H4 (cell line): ENCODE measurements at regions not wholly inside any gene's neighbourhood (a gene's known extent, or its start where the extent isn't known, plus 50 kb on each side); places are given as distances from the start of the nearest gene placed in this dataset.
A peak's percentile ranks its signal among the peaks of the same experiment; 100 is the strongest.
"Not testable (repeated sequence)": the region's sequence is repeated elsewhere in the genome, so short reads cannot be mapped to it uniquely, and the experiment has no call there.

ENCODE experiments used
- DNase-seq: peaks from one replicate; pipeline ENCODE4 v3.0.0-alpha.2; 2015; ENCODE audit warnings: low spot score

DNA sequence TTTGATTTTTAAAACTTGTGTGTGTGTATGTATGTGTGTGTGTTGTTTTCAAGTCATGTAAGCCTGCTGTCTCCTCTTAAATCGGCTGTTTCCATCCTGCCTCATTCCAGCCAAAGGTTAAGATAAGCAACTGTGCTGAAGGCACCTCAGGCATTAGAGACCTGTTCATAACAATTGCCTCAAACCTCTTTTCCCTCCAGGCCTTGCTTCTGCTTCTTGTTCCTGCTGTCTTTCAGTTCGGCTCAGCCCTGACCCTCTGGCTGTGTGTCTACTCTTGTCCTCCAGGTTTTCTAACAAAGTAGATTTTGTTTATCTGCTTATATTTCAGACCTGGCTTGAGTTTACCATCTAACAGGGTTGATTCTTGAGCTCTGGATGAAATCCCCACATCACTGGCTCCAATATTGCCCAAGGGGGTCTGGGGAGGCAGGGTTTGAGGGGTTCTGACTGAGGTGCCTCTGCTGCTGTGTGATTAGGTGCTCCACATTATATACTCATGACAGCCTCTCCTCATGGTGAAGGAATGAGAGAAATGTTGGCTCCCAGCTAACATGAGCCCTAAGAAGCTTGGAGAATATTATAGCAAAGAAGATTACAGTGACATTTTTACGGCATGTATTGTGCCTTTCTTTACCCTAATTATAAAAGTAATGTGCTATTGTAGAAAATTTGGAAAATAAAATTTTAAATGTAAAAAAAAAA is 229.7 kb upstream of the PIK3R1 start:
- DNase-seq: no peak

DNA sequence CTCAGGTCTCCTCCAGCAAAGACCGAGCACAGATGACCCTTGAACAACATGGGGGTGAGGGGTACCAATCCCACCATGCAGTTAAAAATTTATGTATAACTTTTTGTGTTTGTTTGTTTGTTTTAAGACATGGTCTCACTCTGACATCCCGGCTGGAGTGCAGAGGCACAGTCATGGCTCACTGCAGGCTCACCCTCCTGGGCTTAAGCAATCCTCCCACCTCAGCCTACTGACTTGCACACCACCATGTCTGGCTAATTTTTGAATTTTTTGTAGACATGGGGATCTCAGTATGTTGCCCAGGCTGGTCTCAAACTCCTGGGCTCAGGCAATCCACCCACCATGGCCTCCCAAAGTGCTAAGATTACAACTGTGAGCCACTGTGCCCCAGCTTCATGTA is 231.0 kb upstream of the PIK3R1 start:
- DNase-seq: no peak

DNA sequence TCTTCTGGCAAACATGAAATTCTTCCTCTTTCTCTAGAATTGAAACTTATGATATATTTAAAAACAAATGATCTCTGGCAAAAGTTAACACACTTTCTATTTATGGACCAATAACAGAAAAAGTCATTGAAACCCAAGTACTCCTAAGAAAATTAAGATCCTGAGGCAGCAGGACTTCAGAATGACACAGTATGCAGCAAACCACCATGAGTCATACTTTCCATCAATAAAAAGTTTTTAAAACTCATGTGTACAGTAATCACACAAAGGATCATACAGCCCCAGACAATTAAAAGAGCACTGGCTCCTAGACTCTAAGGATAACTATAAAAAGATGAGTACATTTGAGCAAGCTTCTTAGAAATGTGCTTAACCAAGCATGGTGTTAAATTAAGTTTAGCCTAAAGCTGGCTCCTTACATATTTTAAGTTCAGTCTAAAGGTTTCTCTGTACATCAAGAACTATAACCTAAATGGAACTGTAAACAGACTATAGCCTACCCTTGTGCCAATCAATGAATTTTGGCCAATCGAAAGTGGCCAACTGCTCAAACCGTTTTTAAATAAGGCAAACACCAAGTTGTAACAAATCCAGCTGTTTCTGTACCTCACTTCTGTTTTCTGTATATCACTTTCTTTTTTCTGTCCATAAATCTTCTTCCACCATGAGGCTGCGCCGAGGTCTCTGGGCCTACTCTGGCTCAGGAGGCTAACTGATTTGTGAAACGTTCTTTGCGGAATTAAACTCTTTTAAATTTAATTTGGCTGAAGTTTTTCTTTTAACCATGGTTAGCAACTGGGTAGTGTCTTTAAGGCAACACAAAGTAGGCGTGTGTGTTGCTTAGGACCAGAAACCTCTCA is 232.1 kb upstream of the PIK3R1 start:
- peak; percentile 74 for DNase-seq

DNA sequence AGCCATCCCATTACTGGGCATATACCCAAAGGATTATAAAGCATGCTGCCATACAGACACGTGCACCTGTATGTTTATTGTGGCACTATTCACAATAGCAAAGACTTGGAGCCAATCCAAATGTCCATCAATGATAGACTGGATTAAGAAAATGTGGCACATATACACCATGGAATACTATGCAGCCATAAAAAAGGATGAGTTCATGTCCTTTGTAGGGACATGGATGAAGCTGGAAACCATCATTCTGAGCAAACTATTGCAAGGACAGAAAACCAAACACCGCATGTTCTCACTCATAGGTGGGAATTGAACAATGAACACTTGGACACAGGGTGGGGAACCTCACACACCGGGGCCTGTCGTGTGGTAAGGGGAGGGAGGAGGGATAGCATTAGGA is 233.4 kb upstream of the PIK3R1 start:
- DNase-seq: not testable (repeated sequence)

DNA sequence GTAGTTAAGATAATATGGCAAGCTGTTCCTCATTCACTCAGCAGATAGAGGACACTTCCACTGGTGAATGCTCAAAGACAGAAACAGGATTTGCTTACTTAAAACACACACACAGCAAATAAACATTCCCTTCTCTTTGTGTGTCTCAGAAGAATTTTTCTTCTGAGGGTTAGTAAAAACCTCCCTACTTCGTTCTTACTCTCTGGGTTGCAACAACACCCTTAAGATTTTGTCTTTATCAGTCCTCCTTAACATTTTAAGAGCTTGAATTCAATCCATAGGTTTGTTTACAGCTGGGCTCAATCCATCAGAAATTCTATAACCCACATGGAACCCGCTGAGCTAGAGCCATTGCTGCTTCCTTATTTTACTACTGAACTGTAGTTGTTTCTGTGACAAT is 237.4 kb upstream of the PIK3R1 start:
- no peak for DNase-seq

DNA sequence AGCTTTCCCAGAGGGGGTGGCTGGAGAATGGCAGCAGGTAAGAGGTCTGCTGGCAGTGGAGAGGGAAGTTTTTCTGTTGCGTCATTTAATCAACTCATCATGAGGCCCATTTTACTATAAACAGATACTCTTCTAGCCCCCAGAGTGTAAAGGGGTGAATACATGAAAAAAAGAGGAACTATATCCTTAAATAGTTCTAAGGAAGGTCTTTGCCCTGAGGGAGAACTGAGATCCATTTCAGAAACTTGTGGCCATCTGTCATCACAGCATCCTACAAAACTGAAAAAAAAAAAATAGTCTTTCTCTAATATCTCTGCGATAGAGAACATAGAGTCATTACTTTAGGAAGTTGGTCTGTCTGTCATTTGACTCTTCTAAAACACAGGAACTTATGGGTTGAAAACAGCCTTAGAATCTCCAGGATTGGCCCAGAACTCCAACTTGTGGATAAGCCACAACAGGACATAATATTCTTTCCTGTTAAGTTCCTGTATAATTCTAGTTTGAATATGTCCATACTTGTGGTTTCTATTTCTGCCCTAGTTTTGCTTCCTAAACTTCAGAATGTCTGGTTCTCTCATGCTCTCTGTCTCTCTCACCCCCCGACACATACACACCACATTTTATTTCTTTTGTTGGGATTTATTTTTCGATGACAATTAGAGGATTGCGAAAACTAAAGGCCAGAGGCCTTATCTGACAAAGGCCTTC is 238.5 kb upstream of the PIK3R1 start:
- no peak for DNase-seq

DNA sequence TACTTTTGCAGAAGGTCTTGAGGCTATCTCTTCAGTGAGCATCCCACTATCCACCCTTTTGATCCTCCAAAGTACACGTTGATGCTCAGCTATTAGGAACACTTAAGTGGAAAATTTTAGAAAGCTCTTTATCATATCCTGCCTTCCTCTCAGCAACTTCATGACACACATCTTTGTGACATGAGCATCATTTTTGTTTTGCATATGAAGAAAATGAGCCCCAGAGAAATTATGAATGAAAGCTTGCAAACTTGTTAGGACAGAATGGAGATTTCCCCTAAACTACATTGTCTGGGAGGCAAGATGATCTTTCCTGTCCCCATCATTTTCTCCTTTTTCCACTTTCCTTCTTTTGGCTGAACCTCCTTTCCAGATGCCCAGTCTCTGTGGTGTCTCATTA is 239.4 kb upstream of the PIK3R1 start:
- DNase-seq: no peak

DNA sequence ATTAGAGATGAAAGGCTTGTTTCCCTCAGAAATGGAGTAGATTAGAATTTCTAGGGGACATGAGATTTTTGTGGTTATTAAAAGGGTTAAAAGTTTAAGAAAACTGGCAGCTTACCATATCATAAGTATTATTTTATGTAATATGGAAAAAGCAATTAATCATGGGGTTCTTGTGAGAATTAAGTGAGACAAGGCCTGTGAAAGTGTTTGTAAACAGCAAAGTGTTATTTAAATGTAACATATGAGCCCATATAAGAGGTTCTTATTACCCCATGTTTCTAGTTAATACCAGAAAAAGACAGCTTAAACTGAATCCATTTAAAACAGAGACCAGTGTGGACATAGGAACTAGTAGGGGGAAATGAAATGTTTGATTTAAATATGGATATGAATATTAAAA is 241.1 kb upstream of the PIK3R1 start:
- no peak for DNase-seq

DNA sequence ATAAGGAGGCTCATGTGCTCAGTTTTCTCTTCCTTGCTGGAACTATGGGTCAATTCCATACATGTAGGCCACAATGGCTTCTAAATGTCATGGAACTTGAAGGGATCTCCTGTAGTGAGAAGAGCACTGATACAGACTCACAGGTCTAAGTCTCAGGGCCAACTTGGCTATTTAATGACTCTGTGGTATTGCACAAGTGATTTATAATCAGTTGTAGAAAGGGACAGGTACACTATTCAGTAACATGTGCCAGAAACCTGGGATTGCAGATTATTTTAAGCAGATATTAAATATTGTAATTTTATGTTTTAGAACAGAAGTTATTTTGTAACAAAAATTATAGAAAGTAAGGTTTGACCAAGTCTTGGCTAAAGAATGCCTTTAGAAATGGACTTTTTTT is 241.5 kb upstream of the PIK3R1 start:
- DNase-seq: no peak

DNA sequence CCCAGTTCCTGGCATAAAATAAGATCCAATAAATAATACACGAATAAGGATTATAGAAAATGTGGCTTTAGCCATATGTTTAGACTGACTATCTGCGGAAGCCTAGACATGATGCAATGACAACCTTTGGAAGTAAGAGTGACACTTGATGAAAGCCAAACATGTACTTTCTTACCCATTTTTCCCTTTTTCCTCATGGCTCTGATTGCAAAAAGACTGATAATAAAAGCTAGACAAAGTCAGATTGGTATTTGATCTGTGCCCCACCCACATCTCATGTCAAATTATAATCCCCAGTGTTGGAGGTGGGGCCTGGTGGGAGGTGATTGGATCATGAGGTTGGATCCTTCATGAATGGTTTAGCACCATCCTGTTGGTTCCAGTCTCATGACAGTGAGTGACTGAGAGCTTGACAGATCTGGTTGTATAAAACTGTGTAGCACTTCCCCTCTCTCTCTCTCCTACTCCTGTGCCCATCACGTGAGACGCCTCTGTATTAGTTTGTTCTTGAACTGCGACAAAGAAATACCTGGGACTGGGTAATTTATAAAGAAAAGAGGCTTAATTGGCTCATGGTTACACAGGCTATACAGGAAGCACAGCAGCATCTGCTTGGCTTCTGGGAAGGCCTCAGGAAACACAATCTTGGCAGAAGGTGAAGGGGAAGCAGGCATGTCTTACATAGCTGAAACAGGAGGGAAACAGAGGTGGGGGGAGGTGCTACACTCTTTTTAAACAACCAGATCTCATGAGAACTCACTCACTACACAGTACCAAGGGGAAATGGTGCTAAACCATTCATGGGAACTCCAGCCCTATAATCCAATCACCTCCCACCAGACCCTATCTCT is 243.4 kb upstream of the PIK3R1 start:
- no peak for DNase-seq

DNA sequence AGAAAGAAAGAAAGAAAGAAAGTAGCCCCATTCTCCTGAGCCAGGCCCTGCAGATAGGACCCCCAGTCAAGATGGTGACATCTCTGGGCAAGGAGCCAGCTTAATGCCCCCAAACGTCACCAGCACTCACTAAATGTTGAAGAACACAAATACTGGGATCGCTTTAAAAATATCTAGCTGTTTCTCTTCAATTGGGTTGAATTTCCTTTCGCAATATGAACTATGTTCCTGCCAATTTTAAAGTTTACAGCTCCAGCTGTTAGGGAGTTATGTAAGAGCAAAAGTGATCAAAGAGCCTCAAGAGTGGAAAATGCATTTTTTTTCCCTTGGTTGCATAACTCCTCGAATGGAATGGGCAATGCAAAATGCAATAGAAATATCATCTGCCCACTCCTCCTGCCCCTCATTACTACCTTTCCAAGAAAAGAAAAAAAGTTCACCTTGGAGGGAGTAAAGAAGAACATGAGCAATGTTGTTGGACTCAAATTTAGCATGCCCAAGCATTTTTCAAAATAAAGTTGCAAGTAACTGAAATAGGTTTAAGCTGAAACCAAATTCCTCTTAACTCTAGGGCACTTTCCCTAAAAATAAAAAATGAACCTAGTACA is 244.2 kb upstream of the PIK3R1 start:
- DNase-seq: peak; percentile 19

DNA sequence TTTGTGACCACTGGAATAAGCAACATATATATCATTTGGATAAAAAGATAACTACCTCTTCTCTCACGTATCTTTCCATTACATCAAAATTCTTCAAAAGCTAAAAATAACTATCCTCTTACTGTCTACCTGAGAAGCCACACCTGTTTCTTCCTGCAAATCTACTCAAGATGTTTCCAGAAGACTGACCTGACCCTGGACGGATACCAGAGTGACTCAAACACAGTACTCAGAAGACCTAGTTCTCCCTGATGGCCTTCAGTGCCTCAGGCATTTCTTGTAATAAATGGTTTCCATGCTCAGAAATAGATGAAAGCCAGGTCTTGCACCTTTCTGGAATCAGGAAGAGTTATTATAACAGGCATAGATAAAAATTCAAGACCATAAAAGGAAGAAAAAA is 245.9 kb upstream of the PIK3R1 start:
- DNase-seq: no peak

DNA sequence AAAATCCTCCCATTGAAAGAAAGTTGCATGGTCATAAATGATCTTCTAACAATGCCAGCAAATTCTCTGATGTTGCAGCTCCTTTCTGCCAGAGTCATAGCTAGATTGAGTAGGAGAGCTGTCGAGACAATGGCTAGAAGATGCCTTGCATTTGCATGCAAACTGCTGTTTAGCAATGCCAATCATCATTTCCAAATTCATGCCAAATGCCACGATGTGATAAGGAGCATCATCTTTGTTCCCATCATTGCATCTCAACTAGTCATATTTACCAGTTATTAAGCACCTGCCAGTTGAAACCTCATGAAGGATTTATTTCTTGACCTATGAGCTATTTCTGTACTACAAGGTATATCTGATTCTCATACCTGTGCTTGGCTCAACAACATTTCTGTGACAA is 246.4 kb upstream of the PIK3R1 start:
- no peak for DNase-seq

DNA sequence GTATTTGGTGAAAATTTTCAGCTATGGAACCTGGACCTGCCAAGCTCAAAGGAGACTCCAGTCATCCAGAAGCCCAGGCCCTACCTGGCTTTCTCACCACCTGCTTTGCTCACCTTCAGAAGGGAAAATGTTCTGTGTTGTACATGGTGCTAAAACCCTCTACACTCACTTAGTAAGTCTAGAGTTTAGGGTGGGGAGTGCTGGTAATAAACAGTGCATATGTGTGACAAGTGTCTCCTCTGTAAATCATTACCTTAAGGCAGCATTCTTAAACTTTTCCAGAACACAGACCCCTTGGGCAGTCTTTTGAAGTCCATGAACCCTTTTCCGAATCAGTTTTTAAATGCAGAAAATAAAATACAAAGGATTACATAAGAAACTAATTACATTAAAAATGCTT is 248.8 kb upstream of the PIK3R1 start:
- no peak for DNase-seq

DNA sequence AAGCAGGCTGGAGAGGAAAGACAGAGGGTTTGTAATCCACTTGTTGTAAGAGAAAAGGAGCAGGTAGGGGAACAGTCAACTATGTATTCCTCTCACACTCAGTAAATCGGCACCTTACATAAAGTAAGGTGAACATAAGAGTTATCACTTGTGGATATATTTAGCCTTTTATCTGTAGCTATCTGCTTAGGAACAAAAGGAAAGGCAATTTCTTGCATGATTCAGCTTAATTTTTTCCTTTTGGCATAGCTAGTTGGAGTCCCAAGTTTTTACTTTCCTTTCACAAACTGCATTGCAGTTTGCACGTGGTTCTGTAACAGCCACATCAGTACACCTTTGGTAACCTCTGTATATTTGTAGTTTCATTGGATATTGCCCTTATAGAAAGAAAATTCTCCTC is 250.9 kb upstream of the PIK3R1 start:
- DNase-seq: no peak

DNA sequence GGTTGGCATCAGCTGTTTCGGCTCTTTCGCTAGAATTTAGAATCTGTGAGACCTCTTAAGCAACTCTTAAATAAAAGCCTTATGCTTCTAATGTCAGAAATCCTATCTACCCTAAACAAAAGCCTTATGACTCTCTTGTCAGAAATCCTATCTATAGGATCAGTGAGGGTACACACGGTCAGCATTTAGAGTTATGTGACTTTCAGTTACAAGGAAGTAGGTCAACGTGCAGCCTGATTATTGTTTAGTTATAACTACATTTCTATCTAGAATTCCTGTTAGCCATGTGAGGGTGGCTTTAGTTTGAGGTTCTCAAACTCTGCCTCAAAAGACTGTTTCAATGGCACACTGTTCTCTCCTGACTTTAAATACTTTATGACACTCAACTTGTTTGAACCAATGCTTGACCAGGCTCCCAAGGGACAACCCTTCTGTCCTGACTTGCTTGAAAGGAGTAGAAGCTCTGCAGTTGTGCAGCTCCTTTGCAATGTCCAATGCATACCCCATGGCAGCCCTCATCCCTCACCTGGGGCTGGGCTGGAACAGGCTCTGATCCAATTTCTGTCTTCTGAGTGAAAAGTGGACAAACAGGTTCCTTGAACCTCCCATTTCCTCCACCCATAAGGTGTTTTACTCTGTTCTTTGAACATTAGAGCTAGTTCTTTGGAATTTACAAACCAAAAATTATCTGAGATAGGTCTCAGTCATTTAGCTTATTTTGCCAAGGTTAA is 251.6 kb upstream of the PIK3R1 start:
- no peak for DNase-seq

DNA sequence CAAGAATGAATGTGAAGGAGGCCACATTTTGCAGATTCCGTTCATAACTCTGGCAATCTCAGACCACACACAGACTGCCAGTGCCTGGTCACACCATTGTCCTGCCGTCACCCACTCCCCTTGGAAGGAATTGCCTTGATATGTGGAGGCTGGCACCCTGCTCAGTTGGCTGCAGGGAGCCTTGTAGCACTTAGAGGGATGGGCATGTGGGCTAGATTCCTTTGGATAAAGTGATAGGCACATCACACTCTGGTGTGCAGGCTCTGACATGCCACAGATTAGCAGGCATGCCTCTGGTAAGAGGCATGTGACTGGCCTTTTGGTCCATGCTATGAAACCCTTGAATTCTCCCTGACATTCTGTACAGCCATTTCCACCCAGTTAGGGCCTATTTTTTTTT is 254.6 kb upstream of the PIK3R1 start:
- no peak for DNase-seq

DNA sequence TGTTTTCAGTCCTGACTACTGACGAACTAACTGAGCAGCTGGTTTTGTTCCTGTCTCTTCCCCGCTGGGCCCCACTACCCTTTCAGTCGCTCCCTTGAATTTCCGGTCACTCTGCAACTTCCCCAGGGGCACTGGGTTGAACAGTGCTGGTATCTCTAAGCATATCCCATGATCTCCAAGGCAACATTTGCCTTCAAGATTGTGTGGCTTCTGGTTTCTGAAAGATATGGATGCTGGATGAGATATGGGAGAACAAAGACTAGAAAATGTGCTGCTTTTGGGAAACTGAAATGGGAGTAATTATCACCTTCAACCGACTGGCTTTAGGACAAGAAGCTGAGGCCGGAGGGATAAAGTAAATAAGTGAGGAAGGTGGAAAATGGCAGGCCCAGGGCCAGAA is 258.2 kb upstream of the PIK3R1 start:
- no peak for DNase-seq

DNA sequence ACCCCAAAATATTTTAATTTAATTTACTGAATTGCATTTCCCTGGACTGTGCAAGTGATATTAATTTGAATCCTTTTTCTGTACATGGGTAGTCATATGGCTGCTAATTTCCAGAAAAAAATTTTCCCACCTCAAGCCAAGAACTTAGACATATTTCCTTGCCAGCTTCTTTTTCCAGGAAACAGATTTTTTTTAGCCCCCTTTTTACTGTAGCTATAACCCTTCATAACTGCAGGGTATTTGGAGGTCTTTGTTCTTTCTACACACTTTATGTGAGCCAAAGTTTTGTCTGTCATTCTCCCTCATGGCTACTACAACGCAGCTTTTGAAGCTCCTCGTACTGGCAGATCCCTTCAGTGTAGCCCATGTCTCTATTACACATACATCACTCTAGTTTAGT is 261.2 kb upstream of the PIK3R1 start:
- DNase-seq: no peak

DNA sequence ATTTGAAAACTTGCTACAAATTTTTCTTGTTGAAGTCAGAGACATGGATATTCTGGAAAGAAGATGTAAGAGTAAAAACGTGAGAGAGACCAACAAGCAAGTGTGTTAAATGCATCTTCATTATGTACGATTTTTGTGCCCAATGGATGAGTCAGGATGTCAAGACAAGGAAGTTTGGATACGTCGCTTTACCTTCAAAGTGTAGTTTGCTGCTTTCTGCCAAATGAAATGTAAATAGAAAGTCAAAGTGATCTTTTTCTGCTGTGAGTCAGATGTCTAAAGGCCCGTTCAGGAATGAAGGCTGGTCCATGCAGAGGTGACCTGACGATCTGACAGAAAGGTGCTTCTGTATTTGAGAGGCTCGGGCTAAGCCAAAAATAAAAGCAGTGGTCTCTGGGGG is 273.1 kb upstream of the PIK3R1 start:
- DNase-seq: no peak
